ENCODE measurements at regions not wholly inside any gene's neighbourhood (a gene's known extent, or its start where the extent isn't known, plus 50 kb on each side); places are given as distances from the start of the nearest gene placed in this dataset.
"Not testable (repeated sequence)": the region's sequence is repeated elsewhere in the genome, so short reads cannot be mapped to it uniquely, and the experiment has no call there.

- Histone ChIP-seq H3K27me3 (ENCODE audit: control insufficient read depth in 3 of 3, insufficient read depth in 3 of 3, low read length in 3 of 3) (no peaks in the 10 kb centered on the region), H3K36me3 (ENCODE audit: control insufficient read depth in 3 of 3, insufficient read depth in 2 of 3, low read depth in 1 of 3, low read length in 3 of 3) (no peaks in the 10 kb centered on the region), H3K27ac (ENCODE audit: low read depth in 1 of 3, low read length in 2 of 3) (no peak overlapping the region), H3K4me3 (ENCODE audit: low read depth in 1 of 3, low read length in 3 of 3) (no peak overlapping the region), H3K4me1 (ENCODE audit: control insufficient read depth in 3 of 3, insufficient read depth in 2 of 3, low read depth in 1 of 3, low read length in 2 of 3) (no peaks in the 10 kb centered on the region), H3K9me3 (ENCODE audit: control insufficient read depth in 2 of 2, insufficient read depth in 1 of 2, low read depth in 1 of 2, low read length in 1 of 2) (no peaks in the 10 kb centered on the region)
- DNase-seq (no peak), FAIRE-seq (no peak)
- 79 to 84% (median 83%) methylated on average over 1 of the region's 1 CpG for WGBS, 3 donors
Measured at GRCh38 chr13:90723381-90723780, 624.1 kb upstream of the MIR17HG start.

DNA sequence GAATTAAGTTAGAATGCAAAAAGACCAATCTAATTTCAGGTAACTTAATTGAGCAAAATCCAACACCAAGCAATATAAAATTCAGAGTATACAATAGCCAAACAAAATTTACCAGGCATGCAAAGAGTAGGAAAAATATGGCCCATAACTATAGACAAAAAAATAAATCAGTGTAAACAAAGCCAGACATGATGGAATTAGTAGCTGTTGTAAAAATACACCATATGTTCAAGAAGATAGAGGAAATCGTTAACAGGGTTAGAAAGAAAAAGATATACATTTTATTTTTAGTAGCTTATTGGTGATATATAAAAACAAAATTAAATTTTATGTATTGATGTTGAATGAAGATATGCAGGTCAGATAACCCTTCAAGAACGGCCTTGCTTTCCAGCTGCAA is 621.1 kb upstream of the MIR17HG start:
- DNase-seq: no peak
- Histone ChIP-seq H3K9me3 (ENCODE audit: control insufficient read depth in 2 of 2, insufficient read depth in 1 of 2, low read depth in 1 of 2, low read length in 1 of 2) (no peaks in the 10 kb centered on the region), H3K27me3 (ENCODE audit: control insufficient read depth in 3 of 3, insufficient read depth in 3 of 3, low read length in 3 of 3) (no peaks in the 10 kb centered on the region), H3K36me3 (ENCODE audit: control insufficient read depth in 3 of 3, insufficient read depth in 2 of 3, low read depth in 1 of 3, low read length in 3 of 3) (no peaks in the 10 kb centered on the region), H3K27ac (ENCODE audit: low read depth in 1 of 3, low read length in 2 of 3) (no peak overlapping the region), H3K4me3 (ENCODE audit: low read depth in 1 of 3, low read length in 3 of 3) (no peak overlapping the region), H3K4me1 (ENCODE audit: control insufficient read depth in 3 of 3, insufficient read depth in 2 of 3, low read depth in 1 of 3, low read length in 2 of 3) (no peaks in the 10 kb centered on the region)
- 67 to 74% (median 68%) methylated on average over 2 of the region's 2 CpGs for WGBS, 3 donors
- FAIRE-seq: no peak

DNA sequence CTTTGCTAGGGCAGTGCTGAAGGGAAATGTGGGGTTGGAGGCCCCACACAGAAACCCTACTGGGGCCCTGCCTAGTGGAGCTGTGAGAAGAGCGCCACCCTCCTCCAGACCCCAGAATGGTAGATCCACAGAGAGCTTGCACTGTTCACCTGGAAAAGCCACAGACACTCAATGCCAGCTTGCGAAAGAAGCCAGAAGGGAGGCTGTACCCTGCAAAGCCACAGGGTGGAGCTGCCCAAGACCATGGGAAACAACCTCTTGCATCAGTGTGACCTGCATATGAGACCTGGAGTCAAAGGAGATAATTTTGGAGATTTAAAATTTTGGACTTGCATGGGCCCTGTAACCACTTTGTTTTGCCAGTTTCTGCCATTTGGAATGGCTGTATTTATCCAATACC is 615.4 kb upstream of the MIR17HG start:
- Histone ChIP-seq H3K4me3 (ENCODE audit: low read depth in 1 of 3, low read length in 3 of 3) (no peak overlapping the region), H3K27ac (ENCODE audit: low read depth in 1 of 3, low read length in 2 of 3) (no peak overlapping the region), H3K9me3 (ENCODE audit: control insufficient read depth in 2 of 2, insufficient read depth in 1 of 2, low read depth in 1 of 2, low read length in 1 of 2) (no peaks in the 10 kb centered on the region), H3K4me1 (ENCODE audit: control insufficient read depth in 3 of 3, insufficient read depth in 2 of 3, low read depth in 1 of 3, low read length in 2 of 3) (no peaks in the 10 kb centered on the region), H3K27me3 (ENCODE audit: control insufficient read depth in 3 of 3, insufficient read depth in 3 of 3, low read length in 3 of 3) (no peaks in the 10 kb centered on the region), H3K36me3 (ENCODE audit: control insufficient read depth in 3 of 3, insufficient read depth in 2 of 3, low read depth in 1 of 3, low read length in 3 of 3) (no peaks in the 10 kb centered on the region)
- FAIRE-seq (no peak), DNase-seq (no peak)
- 89 to 94% (median 93%) methylated on average over 2 of the region's 2 CpGs for WGBS, 3 donors

DNA sequence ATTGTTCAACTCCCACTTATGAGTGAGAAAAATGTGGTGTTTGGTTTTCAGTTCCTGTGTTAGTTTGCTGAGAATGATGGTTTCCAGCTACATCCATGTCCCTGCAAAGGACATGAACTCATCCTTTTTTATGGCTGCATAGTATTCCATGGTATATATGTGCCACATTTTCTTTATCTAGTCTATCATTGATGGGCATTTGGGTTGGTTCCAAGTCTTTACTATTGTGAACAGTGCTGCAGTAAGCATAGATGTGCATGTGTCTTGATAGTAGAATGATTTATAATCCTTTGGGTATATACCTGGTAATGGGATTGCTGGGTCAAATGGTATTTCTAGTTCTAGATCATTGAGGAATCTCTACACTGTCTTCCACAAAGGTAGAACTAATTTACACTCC is 613.0 kb upstream of the MIR17HG start:
- DNase-seq; FAIRE-seq; H3K4me1 ChIP-seq (ENCODE audit: control insufficient read depth in 3 of 3, insufficient read depth in 2 of 3, low read depth in 1 of 3, low read length in 2 of 3); H3K9me3 ChIP-seq (ENCODE audit: control insufficient read depth in 2 of 2, insufficient read depth in 1 of 2, low read depth in 1 of 2, low read length in 1 of 2); H3K27ac ChIP-seq (ENCODE audit: low read depth in 1 of 3, low read length in 2 of 3); H3K4me3 ChIP-seq (ENCODE audit: low read depth in 1 of 3, low read length in 3 of 3); H3K27me3 ChIP-seq (ENCODE audit: control insufficient read depth in 3 of 3, insufficient read depth in 3 of 3, low read length in 3 of 3); H3K36me3 ChIP-seq (ENCODE audit: control insufficient read depth in 3 of 3, insufficient read depth in 2 of 3, low read depth in 1 of 3, low read length in 3 of 3): not testable (repeated sequence)

DNA sequence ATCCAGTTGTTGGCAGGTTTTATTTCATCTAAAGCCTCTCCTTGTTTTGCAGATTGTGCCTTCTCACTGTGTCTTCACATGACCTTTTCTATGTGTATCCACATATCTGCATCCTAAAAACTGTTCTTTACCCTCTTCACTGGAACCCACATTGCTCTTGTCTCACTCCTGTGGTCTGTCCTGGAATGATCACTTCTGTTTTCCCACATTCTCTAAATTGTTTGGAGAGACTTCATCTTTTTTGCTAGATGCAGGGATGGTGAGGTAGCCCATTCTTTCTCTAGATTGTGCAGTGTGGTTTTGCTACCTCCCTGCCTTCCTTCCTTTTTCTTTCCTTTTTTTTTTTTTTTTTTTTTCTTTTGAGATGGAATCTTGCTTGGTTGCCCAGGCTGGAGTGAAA is 608.6 kb upstream of the MIR17HG start:
- FAIRE-seq (no peak), DNase-seq (no peak)
- Histone ChIP-seq H3K27ac (ENCODE audit: low read depth in 1 of 3, low read length in 2 of 3) (no peak overlapping the region), H3K9me3 (ENCODE audit: control insufficient read depth in 2 of 2, insufficient read depth in 1 of 2, low read depth in 1 of 2, low read length in 1 of 2) (no peaks in the 10 kb centered on the region), H3K4me1 (ENCODE audit: control insufficient read depth in 3 of 3, insufficient read depth in 2 of 3, low read depth in 1 of 3, low read length in 2 of 3) (no peaks in the 10 kb centered on the region), H3K36me3 (ENCODE audit: control insufficient read depth in 3 of 3, insufficient read depth in 2 of 3, low read depth in 1 of 3, low read length in 3 of 3) (no peaks in the 10 kb centered on the region), H3K27me3 (ENCODE audit: control insufficient read depth in 3 of 3, insufficient read depth in 3 of 3, low read length in 3 of 3) (no peaks in the 10 kb centered on the region), H3K4me3 (ENCODE audit: low read depth in 1 of 3, low read length in 3 of 3) (no peak overlapping the region)

- FAIRE-seq: no peak
- WGBS, 3 donors: 37 to 60% (median 46%) methylated on average over 2 of the region's 2 CpGs
- H3K27ac ChIP-seq (ENCODE audit: low read depth in 1 of 3, low read length in 2 of 3): no peak overlapping the region
Measured at GRCh38 chr13:90740099-90740498, 607.4 kb upstream of the MIR17HG start.

DNA sequence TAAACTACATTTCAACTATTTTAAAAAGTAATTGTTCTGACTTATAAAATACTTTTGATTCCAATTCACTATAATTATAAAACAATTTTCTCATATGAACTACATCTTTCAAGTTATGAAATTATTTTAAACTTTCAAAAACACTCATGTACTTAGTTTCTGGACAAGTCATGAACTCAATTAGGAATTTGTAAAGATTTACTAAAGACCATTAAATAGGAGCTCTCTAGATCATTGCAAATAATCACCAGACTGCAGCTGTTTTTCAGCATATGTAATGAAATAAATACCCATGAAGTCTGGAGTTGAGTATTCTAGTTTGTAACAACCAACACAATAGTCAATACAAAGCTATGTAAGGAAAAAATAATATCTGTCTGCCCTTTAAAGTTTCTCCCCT is 605.1 kb upstream of the MIR17HG start:
- Histone ChIP-seq H3K4me1 (ENCODE audit: control insufficient read depth in 3 of 3, insufficient read depth in 2 of 3, low read depth in 1 of 3, low read length in 2 of 3) (no peaks in the 10 kb centered on the region), H3K36me3 (ENCODE audit: control insufficient read depth in 3 of 3, insufficient read depth in 2 of 3, low read depth in 1 of 3, low read length in 3 of 3) (no peaks in the 10 kb centered on the region), H3K4me3 (ENCODE audit: low read depth in 1 of 3, low read length in 3 of 3) (no peak overlapping the region), H3K27me3 (ENCODE audit: control insufficient read depth in 3 of 3, insufficient read depth in 3 of 3, low read length in 3 of 3) (no peaks in the 10 kb centered on the region), H3K9me3 (ENCODE audit: control insufficient read depth in 2 of 2, insufficient read depth in 1 of 2, low read depth in 1 of 2, low read length in 1 of 2) (no peaks in the 10 kb centered on the region), H3K27ac (ENCODE audit: low read depth in 1 of 3, low read length in 2 of 3) (no peak overlapping the region)
- DNase-seq (no peak), FAIRE-seq (no peak)

More at GRCh38 chr13:90740099-90740498, 607.4 kb upstream of the MIR17HG start:
- DNase-seq: no peak
- no peak overlapping the region for H3K4me3 ChIP-seq (ENCODE audit: low read depth in 1 of 3, low read length in 3 of 3)
- H3K27me3 ChIP-seq (ENCODE audit: control insufficient read depth in 3 of 3, insufficient read depth in 3 of 3, low read length in 3 of 3): no peaks in the 10 kb centered on the region
- no peaks in the 10 kb centered on the region for H3K36me3 ChIP-seq (ENCODE audit: control insufficient read depth in 3 of 3, insufficient read depth in 2 of 3, low read depth in 1 of 3, low read length in 3 of 3)
- no peaks in the 10 kb centered on the region for H3K4me1 ChIP-seq (ENCODE audit: control insufficient read depth in 3 of 3, insufficient read depth in 2 of 3, low read depth in 1 of 3, low read length in 2 of 3)
- H3K9me3 ChIP-seq (ENCODE audit: control insufficient read depth in 2 of 2, insufficient read depth in 1 of 2, low read depth in 1 of 2, low read length in 1 of 2): no peaks in the 10 kb centered on the region

DNA sequence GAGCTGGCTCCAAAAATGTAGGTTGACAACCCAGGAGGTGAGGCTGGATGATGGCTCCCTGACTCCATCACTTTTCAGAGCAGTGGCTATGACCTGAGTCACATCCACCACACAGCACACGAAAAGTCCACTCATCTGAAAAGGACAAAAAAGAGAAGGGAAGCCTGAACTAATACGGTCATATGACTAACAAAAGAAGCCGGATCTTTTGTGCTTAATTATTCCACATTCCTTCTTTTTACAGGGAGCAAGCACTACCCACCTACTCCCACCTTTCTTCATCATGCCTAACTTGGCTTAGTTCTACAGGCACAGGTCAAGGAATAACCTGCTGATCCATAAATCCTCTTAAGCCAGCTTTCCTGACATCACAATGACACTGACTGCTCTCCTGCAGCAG is 601.3 kb upstream of the MIR17HG start:
- FAIRE-seq (no peak), DNase-seq (no peak)
- Histone ChIP-seq H3K36me3 (ENCODE audit: control insufficient read depth in 3 of 3, insufficient read depth in 2 of 3, low read depth in 1 of 3, low read length in 3 of 3) (no peaks in the 10 kb centered on the region), H3K9me3 (ENCODE audit: control insufficient read depth in 2 of 2, insufficient read depth in 1 of 2, low read depth in 1 of 2, low read length in 1 of 2) (no peaks in the 10 kb centered on the region), H3K27me3 (ENCODE audit: control insufficient read depth in 3 of 3, insufficient read depth in 3 of 3, low read length in 3 of 3) (no peaks in the 10 kb centered on the region), H3K4me3 (ENCODE audit: low read depth in 1 of 3, low read length in 3 of 3) (no peak overlapping the region), H3K4me1 (ENCODE audit: control insufficient read depth in 3 of 3, insufficient read depth in 2 of 3, low read depth in 1 of 3, low read length in 2 of 3) (no peaks in the 10 kb centered on the region), H3K27ac (ENCODE audit: low read depth in 1 of 3, low read length in 2 of 3) (no peak overlapping the region)
- 75 to 89% (median 85%) methylated on average over 3 of the region's 3 CpGs for WGBS, 3 donors

DNA sequence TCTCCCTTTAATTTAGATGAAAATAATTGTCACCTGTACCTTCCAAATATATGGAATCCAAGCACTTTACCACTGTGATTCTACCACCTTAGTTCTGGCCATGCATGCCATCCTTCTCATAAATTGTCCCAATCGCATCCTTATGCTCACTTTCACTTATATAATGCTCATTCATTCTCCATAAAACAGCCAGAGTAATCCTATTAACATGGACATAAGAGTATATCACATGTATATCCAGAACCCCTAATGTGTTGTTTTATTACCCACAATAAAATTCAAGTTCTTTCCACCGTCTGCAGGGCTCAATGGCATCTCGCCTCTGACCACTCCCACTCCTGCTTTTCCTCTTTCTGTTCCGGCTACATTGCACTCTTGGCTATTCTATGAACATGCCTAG is 597.5 kb upstream of the MIR17HG start:
- Histone ChIP-seq H3K27ac (ENCODE audit: low read depth in 1 of 3, low read length in 2 of 3) (no peak overlapping the region), H3K27me3 (ENCODE audit: control insufficient read depth in 3 of 3, insufficient read depth in 3 of 3, low read length in 3 of 3) (no peaks in the 10 kb centered on the region), H3K9me3 (ENCODE audit: control insufficient read depth in 2 of 2, insufficient read depth in 1 of 2, low read depth in 1 of 2, low read length in 1 of 2) (no peaks in the 10 kb centered on the region), H3K4me1 (ENCODE audit: control insufficient read depth in 3 of 3, insufficient read depth in 2 of 3, low read depth in 1 of 3, low read length in 2 of 3) (no peaks in the 10 kb centered on the region), H3K36me3 (ENCODE audit: control insufficient read depth in 3 of 3, insufficient read depth in 2 of 3, low read depth in 1 of 3, low read length in 3 of 3) (no peaks in the 10 kb centered on the region), H3K4me3 (ENCODE audit: low read depth in 1 of 3, low read length in 3 of 3) (no peak overlapping the region)
- WGBS, 3 donors: 36 to 61% (median 44%) methylated on average over 4 of the region's 4 CpGs
- DNase-seq (no peak), FAIRE-seq (no peak)

Data from small intestine (tissue), 7 donors.